ENCODE measurements at regions not wholly inside any gene's neighbourhood (a gene's known extent, or its start where the extent isn't known, plus 50 kb on each side); places are given as distances from the start of the nearest gene placed in this dataset.

GRCh38 chr3:101999177-101999779 lies 150.0 kb downstream of the NFKBIZ start:
- no peaks in the 10 kb centered on the region for H3K9me3 ChIP-seq
- intact Hi-C loops (cut with DNase I), result no loop called here
- DNase-seq, result no peak
- H3K27me3 ChIP-seq, result no peaks in the 10 kb centered on the region
- no peak overlapping the region for H3K27ac ChIP-seq
- no peak overlapping the region for H3K4me3 ChIP-seq
- no peak overlapping the region for H3K9ac ChIP-seq (ENCODE audit: low read depth in 2 of 2, low read length in 2 of 2)
- TF ChIP-seq CTCF (IDR thresholded peaks at IDR 0.05), result no peak
- no peaks in the 10 kb centered on the region for H3K36me3 ChIP-seq
- no peaks in the 10 kb centered on the region for H3K4me1 ChIP-seq

GRCh38 chr3:102000620-102001209 lies 151.4 kb downstream of the NFKBIZ start:
- H3K4me3 ChIP-seq, result no peak overlapping the region
- intact Hi-C loops (cut with DNase I), result no loop called here
- no peaks in the 10 kb centered on the region for H3K9me3 ChIP-seq
- H3K9ac ChIP-seq (ENCODE audit: low read depth in 2 of 2, low read length in 2 of 2), result no peak overlapping the region
- no peaks in the 10 kb centered on the region for H3K36me3 ChIP-seq
- H3K27me3 ChIP-seq, result no peaks in the 10 kb centered on the region
- no peaks in the 10 kb centered on the region for H3K4me1 ChIP-seq
- TF ChIP-seq CTCF (IDR thresholded peaks at IDR 0.05), result no peak
- H3K27ac ChIP-seq, result no peak overlapping the region
- no peak for DNase-seq

GRCh38 chr3:102002056-102002455 lies 152.7 kb downstream of the NFKBIZ start:
- H3K36me3 ChIP-seq, result no peaks in the 10 kb centered on the region
- no peak overlapping the region for H3K27ac ChIP-seq
- H3K4me1 ChIP-seq, result no peaks in the 10 kb centered on the region
- TF ChIP-seq CTCF (IDR thresholded peaks at IDR 0.05), result no peak
- no peak for DNase-seq
- intact Hi-C loops (cut with DNase I), result no loop called here
- no peak overlapping the region for H3K4me3 ChIP-seq
- no peak overlapping the region for H3K9ac ChIP-seq (ENCODE audit: low read depth in 2 of 2, low read length in 2 of 2)
- no peaks in the 10 kb centered on the region for H3K27me3 ChIP-seq
- H3K9me3 ChIP-seq, result no peaks in the 10 kb centered on the region

GRCh38 chr3:102004561-102004960 lies 155.2 kb downstream of the NFKBIZ start:
- no peak for DNase-seq
- Histone ChIP-seq H3K9ac (ENCODE audit: low read depth in 2 of 2, low read length in 2 of 2) (no peak overlapping the region), H3K36me3 (no peaks in the 10 kb centered on the region), H3K27me3 (no peaks in the 10 kb centered on the region), H3K4me3 (no peak overlapping the region), H3K4me1 (no peaks in the 10 kb centered on the region), H3K27ac (no peak overlapping the region), H3K9me3 (no peaks in the 10 kb centered on the region)
- TF ChIP-seq CTCF (IDR thresholded peaks at IDR 0.05), result no peak
- intact Hi-C loops (cut with DNase I), result no loop called here

GRCh38 chr3:102005551-102005950 lies 156.2 kb downstream of the NFKBIZ start:
- Histone ChIP-seq H3K36me3 (no peaks in the 10 kb centered on the region), H3K9me3 (no peaks in the 10 kb centered on the region), H3K4me1 (no peaks in the 10 kb centered on the region), H3K27ac (no peak overlapping the region), H3K9ac (ENCODE audit: low read depth in 2 of 2, low read length in 2 of 2) (no peak overlapping the region), H3K4me3 (no peak overlapping the region), H3K27me3 (no peaks in the 10 kb centered on the region)
- no peak for TF ChIP-seq CTCF (IDR thresholded peaks at IDR 0.05)
- intact Hi-C loops (cut with DNase I), result no loop called here
- DNase-seq, result no peak
